OCI-LY7 (cell line): ENCODE measurements at regions not wholly inside any gene's neighbourhood (a gene's known extent, or its start where the extent isn't known, plus 50 kb on each side); places are given as distances from the start of the nearest gene placed in this dataset.

Experiments used
- BruUV-seq: library from RNA; stranded (reverse); fragments of 400-500 nt; replicated peaks from 2 replicates; lab custom pipeline; 2021; lab: Mats Ljungman, UMichigan
- CTCF ChIA-PET: fragments of 300-600 bp; sonication (Branson Sonifier 250); formaldehyde crosslinking; loops from one replicate; lab custom pipeline; 2022; ENCODE audit warnings: antibody characterized with exemption; ENCODE audit not compliant: unreplicated experiment; lab: Charles Lee
- POLR2A ChIA-PET: fragments of 300-600 bp; sonication (Branson Sonifier 250); formaldehyde crosslinking; loops from one replicate; lab custom pipeline; 2022; ENCODE audit warnings: antibody characterized with exemption; lab: Charles Lee
- DNase-seq: peaks from one replicate; pipeline ENCODE4 v3.0.0-alpha.2; 2015; ENCODE audit warnings: low spot score
- H2AFZ ChIP-seq: fragments of 200-600 bp; sonication (generic), shearing (Covaris generic); 2 replicates; pipeline ENCODE4 v1.6.1; 2014; ENCODE audit warnings: mild to moderate bottlenecking, antibody characterized with exemption, low read length, moderate library complexity
- H3K27ac ChIP-seq: fragments of 200-600 bp; sonication (generic); 2 replicates; pipeline ENCODE4 v1.5.1; 2014; ENCODE audit warnings: mixed run types, low read depth, mild to moderate bottlenecking, moderate library complexity, low read length, inconsistent platforms; ENCODE audit not compliant: poor library complexity, severe bottlenecking
- H3K36me3 ChIP-seq: fragments of 200-600 bp; sonication (generic); 2 replicates; pipeline ENCODE4 v1.6.1; 2014; ENCODE audit warnings: mild to moderate bottlenecking, antibody characterized with exemption, low read length, moderate library complexity, mixed read lengths; ENCODE audit not compliant: insufficient read depth
- H3K4me1 ChIP-seq: fragments of 200-600 bp; sonication (generic); 2 replicates; pipeline ENCODE4 v1.5.1; 2014; ENCODE audit warnings: mild to moderate bottlenecking, low read length; ENCODE audit not compliant: insufficient read depth, poor library complexity, severe bottlenecking
- H3K4me2 ChIP-seq: fragments of 200-600 bp; sonication (generic); 2 replicates; pipeline ENCODE4 v1.6.1; 2014; ENCODE audit warnings: mild to moderate bottlenecking, low read length
- H3K4me3 ChIP-seq: fragments of 200-600 bp; sonication (generic); 2 replicates; pipeline ENCODE4 v1.5.1; 2014; ENCODE audit warnings: mild to moderate bottlenecking, low read depth, low read length; ENCODE audit not compliant: poor library complexity, severe bottlenecking
- H3K79me2 ChIP-seq: fragments of 200-600 bp; sonication (generic); 2 replicates; pipeline ENCODE4 v1.6.1; 2016; ENCODE audit warnings: low read depth, mild to moderate bottlenecking, low read length, moderate library complexity, mixed read lengths; ENCODE audit not compliant: insufficient read depth
- H3K9me2 ChIP-seq: fragments of 200-600 bp; sonication (generic); 2 replicates; pipeline ENCODE4 v1.6.1; 2016; ENCODE audit warnings: mild to moderate bottlenecking, low read length, mixed read lengths; ENCODE audit not compliant: insufficient read depth
- H3K9me3 ChIP-seq: fragments of 200-600 bp; sonication (generic); 2 replicates; pipeline ENCODE4 v1.6.1; 2014; ENCODE audit warnings: mild to moderate bottlenecking, mixed run types, low read length, mixed read lengths
- H4K20me1 ChIP-seq: fragments of 200-600 bp; sonication (generic); 2 replicates; pipeline ENCODE4 v1.6.1; 2014; ENCODE audit warnings: mild to moderate bottlenecking, antibody characterized with exemption, low read length, moderate library complexity, mixed read lengths; ENCODE audit not compliant: insufficient read depth
- CTCF ChIP-seq: fragments of 200-600 bp; sonication (generic); conservative IDR thresholded peaks from 2 replicates; pipeline ENCODE4 v1.5.1; 2014; ENCODE audit warnings: mild to moderate bottlenecking, antibody characterized with exemption, low read length, moderate library complexity, mixed read lengths
- EZH2phosphoT487 ChIP-seq: fragments of 200-600 bp; sonication (generic); IDR thresholded peaks from 2 replicates; pipeline ENCODE4 v1.6.1; 2018; ENCODE audit warnings: low read depth, borderline replicate concordance, mild to moderate bottlenecking, mixed run types, antibody characterized with exemption, low read length, moderate library complexity, mixed read lengths
- intact Hi-C: fragments of 100-400 bp; cut with micrococcal nuclease; formaldehyde crosslinking; loops from one replicate; pipeline ENCODE4 v1.10.0; 2022; ENCODE audit not compliant: unreplicated experiment

DNA sequence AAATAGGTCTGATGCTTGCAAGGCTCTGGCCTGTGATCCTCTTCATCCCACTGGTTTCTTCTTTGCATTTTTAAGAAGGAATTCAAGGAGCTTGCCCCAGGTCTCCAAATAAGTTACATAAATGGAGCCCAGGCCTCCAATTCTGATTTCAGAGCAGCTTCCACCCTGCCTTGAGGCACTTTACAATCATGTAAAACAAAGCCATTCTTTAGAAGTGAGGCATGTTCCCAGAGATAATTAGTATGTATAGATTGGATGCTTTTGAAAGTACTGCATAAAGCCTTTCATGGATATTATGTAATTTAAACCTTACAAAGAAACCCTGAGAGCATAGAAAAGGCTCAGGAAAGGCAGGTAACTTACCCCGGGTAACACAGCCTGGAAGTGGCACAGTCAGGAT lies 466.5 kb downstream of the MIAT start:
- intact Hi-C loops, result no loop called here
- no peak overlapping the region for H3K4me2 ChIP-seq
- no peak for DNase-seq
- no peaks in the 10 kb centered on the region for H3K9me2 ChIP-seq
- no peak overlapping the region for H3K27ac ChIP-seq
- ChIA-PET CTCF (no interaction called here), POLR2A (interaction anchor here (0.7 kb wide), 1 partner anchor 1172 kb away, joined by 3 read pairs; no protein-coding TSS in a partner anchor)
- H3K4me3 ChIP-seq, result no peak overlapping the region
- H4K20me1 ChIP-seq, result no peaks in the 10 kb centered on the region
- H2AFZ ChIP-seq, result no peak overlapping the region
- H3K9me3 ChIP-seq, result no peaks in the 10 kb centered on the region
- H3K79me2 ChIP-seq, result no peaks in the 10 kb centered on the region
- no TSS peak for BruUV-seq
- no peaks in the 10 kb centered on the region for H3K4me1 ChIP-seq
- H3K36me3 ChIP-seq, result no peaks in the 10 kb centered on the region
- TF ChIP-seq EZH2phosphoT487 (no peak), CTCF (no peak)

DNA sequence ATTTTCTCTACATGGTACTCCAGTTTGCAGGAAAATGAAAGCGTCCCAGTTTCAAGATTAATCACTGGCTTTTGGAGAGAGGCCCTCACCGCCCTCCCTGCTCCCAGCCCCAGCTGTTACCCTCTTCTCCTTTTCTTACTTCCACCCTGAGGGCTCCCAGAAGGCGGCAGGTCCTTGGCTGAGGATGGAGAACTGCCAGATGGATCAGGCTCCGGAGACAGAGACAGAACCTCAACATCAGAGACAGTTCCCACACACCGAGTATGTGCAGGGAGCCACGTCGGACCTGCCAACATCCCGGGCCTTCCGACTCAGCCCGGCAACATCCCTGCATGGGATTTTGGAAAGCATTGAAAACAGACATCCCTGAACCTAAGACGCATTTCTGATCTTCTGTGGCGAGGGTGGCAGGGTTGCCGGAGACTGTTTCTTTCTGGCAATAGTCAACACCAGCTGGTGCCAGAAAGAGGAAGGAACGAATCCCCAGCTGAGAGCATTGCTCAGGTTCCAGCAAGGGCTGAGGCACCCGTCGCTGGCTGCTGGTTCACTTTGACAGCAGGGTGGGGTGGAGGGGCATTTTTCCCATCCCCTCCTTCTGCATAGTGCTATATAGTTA lies 467.1 kb downstream of the MIAT start:
- TF ChIP-seq EZH2phosphoT487 (no peak), CTCF (no peak)

GRCh38 chr22:27125539-27125938 lies 468.2 kb downstream of the MIAT start:
- H3K9me3 ChIP-seq, result no peaks in the 10 kb centered on the region
- POLR2A ChIA-PET, result no interaction called here

More for the DNA sequence above, 467.1 kb downstream of the MIAT start:
- Histone ChIP-seq H3K9me3 (no peaks in the 10 kb centered on the region), H3K9me2 (no peaks in the 10 kb centered on the region), H3K4me2 (no peak overlapping the region), H3K27ac (no peak overlapping the region), H4K20me1 (no peaks in the 10 kb centered on the region), H3K79me2 (no peaks in the 10 kb centered on the region), H2AFZ (no peak overlapping the region), H3K4me1 (no peaks in the 10 kb centered on the region), H3K36me3 (no peaks in the 10 kb centered on the region), H3K4me3 (no peak overlapping the region)
- ChIA-PET CTCF (no interaction called here), POLR2A (no interaction called here)
- BruUV-seq, result no TSS peak
- no peak for DNase-seq
- intact Hi-C loops, result no loop called here

More at GRCh38 chr22:27125539-27125938, 468.2 kb downstream of the MIAT start:
- no peak for TF ChIP-seq EZH2phosphoT487
- TF ChIP-seq CTCF, result no peak
- CTCF ChIA-PET, result no interaction called here
- BruUV-seq, result no TSS peak
- Histone ChIP-seq H3K79me2 (no peaks in the 10 kb centered on the region), H3K27ac (no peak overlapping the region), H2AFZ (no peak overlapping the region), H3K4me2 (no peak overlapping the region), H3K4me1 (no peaks in the 10 kb centered on the region), H4K20me1 (no peaks in the 10 kb centered on the region), H3K36me3 (no peaks in the 10 kb centered on the region), H3K4me3 (no peak overlapping the region), H3K9me2 (no peaks in the 10 kb centered on the region)
- no peak for DNase-seq
- intact Hi-C loops, result no loop called here
